HG03432 (cell line): ENCODE measurements at regions not wholly inside any gene's neighbourhood (a gene's known extent, or its start where the extent isn't known, plus 50 kb on each side); places are given as distances from the start of the nearest gene placed in this dataset.
"Not testable (repeated sequence)": the region's sequence is repeated elsewhere in the genome, so short reads cannot be mapped to it uniquely, and the experiment has no call there.

Source experiments
- ATAC-seq: cut with Tn5 transposase; IDR thresholded peaks from one replicate; pipeline ENCODE4 v1.9.1; 2021; ENCODE audit warnings: mild to moderate bottlenecking, moderate library complexity; ENCODE audit not compliant: unreplicated experiment

DNA sequence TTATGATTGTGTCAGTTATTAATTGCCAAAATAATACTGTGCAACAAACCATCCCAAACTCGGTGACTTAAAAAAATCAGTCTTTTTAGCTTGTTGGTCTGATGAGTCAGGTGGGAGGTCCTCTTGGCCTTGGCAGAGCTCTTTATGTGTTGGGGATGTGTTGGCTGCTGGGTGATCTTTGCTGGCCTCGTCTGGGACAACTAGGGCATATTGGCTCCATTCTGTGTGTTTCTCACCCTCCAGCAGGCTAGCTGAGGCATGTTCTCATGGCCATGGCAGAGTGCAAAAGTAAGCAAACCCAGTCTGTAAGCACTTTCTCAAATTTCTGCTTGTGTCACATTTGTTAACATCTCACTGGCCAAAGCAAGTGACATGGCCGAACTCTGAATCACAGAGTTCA, 251.6 kb downstream of the RPLP1 start:
- no peak for ATAC-seq

DNA sequence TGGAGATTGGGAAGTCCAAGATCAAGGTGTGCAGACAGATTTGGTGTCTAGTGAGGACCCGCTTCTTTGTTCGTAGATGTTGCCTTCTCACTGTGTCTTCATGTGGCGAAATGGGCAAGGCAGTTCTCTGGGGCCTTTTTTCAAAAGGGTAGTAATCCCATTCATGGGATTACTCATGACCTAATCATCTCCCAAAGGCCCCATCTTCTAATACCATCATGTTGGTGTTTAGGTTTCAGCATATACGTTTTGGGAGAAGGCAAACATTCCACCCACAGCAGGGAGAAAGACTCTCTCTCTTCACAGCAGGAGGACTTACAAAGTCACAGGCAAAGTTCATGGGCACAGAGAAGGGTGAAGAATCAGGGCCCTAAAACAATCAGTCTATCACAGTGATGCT, 252.1 kb downstream of the RPLP1 start:
- no peak for ATAC-seq

DNA sequence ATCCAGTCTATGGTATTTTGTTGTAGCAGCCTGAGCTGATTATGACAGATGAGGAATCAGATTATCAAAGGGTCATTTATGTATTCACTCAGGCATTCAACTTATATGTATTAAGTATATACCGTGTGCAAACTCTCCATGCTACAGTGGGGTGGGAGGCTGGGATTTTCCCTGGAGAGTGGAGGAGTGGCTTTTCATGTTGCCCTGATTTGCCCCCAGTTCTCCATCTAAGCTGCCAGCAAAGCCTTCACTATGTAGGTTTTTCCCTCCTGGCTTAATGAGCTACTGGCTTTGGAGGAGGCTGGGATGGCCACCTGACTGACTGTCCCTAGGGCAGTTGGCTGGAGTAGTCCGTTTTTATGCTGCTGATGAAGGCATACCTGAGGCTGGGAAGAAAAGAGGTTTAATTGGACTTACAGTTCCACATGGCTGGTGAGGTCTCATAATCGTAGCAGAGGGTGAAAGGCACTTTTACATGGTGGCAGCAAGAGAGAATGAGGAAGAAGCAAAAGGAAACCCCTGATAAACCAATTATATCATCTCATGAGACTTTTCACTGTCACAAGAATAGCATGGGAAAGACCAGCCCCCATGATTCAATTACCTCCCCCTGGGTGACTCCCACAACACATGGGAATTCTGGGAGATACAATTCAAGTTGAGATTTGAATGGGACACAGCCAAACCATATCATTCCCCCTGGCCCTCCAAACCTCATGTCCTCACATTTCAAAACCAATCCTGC, 253.9 kb downstream of the RPLP1 start:
- ATAC-seq, result no peak

DNA sequence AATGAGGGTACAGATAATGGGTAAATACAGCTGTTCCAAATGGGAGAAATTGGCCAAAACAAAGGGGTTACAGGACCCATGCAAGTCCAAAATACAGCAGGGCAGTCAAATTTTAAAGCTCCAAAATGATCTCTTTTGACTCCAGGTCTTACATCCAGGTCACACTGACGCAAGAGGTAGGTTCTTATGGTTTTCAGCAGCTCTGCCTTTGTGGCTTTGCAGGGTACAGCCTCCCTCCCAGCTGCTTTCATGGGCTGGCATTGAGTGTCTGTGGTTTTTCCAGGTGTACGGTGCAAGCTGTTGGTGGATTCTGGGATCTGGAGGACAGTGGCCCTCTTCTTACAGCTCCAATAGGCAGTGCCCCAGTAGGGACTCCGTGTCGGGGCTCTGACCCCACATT, 254.6 kb downstream of the RPLP1 start:
- ATAC-seq, result not testable (repeated sequence)

DNA sequence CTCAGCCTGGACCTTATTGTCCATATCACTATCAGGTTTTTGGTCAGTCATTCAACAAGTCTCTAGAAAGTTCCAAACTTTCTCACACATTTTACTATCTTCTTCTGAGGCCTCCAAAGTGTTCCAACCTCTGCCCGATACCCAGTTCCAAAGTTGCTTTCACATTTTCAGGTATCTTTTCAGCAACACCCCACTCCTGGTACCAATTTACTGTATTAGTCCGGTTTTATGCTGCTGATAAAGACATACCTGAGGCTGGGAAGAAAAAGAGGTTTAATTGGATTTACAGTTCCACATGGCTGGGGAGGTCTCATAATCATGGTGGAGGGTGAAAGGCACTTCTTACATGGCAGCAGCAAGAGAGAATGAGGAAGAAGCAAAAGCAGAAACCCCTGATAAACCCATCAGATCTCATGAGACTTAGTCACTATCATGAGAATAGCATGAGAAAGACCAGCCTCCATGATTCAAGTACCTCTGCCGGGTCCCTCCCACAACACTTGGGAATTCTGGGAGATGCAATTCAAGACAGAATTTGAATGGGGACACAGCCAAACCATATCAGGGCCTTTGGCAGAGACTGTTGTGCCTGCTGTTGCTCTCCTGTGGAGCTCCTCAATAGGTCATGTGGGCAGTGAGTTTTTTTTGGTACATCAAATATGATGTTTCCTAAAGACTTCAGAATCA, 256.0 kb downstream of the RPLP1 start:
- ATAC-seq, result not testable (repeated sequence)

DNA sequence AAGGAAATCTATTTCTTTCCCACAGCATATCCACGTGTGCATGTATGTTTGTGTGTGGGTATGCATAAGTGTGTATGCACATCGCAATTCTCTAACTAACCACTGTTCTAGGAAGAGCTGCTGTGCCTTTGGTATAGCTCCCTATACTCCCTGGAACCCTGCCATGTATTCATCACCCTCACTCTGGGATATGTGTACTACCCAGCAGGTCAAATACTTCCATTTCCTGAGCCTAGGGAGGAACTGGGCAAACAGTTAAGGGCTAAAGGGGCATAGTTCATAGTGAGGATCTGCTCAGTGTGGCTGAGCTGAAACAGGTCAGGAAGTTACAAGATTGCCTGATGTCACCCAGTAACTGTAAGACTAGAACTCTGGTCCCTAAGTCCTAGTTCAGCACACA, 260.4 kb downstream of the RPLP1 start:
- ATAC-seq, result no peak

DNA sequence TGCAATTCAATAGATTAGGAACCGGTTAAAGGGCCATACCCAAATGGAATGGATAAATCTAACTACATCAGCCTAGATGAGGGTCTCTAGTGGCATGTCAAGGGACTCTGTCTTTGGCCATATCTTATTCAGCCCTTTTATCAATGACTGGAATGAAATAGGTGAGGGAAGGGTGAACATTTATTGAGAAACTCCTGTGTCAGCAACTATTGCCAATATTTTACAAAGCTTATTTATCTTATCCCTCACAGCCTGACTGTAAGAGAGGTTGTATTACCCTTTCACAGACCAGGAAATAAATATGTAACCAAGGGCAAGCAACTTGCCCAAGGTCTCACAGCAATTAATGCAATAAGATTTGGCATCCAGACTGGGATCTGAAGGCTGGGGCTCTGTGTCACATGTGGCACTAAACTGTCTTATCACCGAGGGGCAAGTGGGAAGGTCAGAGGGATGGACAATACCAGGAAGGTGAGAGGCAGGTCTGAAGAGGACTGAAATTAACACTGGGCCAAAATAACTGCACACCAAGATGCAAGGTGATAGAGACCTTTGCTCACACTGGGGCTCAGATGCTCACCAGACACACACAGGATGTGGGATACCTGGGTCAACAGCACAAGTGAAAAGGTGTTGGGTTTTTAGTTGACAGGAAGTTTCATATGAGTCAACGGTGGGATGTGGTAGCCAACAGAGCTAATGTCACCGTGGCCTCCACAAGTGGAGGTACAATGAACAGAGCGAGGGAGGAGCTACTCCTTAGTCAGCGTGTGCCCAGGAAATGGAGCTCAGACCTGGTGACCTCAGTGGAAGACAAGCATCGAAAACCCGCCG, 261.3 kb downstream of the RPLP1 start:
- ATAC-seq, result peak; percentile 93

DNA sequence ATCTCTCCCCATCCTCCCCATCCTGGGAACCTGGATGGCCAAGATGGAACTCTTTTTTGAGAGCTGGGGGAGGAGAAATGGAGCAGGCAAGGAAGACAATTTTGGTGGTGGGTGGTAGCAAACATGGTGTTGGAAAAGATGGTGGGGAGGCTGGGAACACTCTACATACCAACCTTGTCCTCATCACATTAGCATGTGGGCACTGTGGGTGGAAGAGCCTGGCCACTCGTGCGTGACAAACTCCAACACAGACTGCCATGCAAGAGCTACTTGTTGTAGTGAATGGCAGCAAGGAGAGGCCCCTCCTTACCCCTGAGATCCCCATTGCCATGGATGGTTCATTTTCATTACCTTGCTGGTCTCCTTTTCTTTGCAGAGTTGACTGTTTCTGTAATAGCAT, 262.6 kb downstream of the RPLP1 start:
- ATAC-seq, result no peak

DNA sequence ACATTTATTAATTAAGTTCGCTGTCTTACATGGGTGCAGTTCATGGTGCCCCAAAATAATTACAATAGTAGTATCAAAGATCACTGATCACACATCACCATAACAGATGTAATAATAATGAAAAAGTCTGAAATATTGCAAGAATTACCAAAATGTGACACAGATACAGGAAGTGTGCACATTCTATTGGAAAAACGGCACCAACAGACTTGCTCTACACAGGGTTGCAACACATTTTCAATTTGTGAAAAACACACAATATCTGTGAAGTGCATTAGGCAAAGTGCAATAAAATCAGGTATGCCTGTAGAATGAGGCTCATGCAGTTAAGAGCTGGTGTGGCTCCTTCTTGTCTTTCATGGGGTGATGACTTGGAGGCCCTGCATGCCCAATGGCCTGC, 265.8 kb downstream of the RPLP1 start:
- ATAC-seq, result no peak

DNA sequence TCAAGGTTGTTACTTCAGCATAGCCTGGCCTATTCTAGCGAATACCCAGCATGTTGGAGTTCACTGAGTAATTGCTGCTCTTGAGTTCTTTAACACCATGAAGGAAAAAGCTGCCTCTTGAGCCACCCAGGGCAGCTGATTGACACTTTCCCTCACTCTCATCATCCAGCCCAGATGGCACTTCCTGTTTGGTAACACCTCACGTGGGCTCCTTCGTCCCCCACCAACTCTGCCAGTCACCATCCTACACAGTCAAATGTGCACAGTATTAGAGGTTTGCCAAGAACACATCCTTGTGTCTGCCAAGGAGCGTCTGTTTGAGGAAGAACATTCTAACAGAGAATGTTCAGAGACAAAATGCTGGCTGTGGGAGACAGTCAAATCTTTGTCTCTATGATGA, 266.3 kb downstream of the RPLP1 start:
- no peak for ATAC-seq

DNA sequence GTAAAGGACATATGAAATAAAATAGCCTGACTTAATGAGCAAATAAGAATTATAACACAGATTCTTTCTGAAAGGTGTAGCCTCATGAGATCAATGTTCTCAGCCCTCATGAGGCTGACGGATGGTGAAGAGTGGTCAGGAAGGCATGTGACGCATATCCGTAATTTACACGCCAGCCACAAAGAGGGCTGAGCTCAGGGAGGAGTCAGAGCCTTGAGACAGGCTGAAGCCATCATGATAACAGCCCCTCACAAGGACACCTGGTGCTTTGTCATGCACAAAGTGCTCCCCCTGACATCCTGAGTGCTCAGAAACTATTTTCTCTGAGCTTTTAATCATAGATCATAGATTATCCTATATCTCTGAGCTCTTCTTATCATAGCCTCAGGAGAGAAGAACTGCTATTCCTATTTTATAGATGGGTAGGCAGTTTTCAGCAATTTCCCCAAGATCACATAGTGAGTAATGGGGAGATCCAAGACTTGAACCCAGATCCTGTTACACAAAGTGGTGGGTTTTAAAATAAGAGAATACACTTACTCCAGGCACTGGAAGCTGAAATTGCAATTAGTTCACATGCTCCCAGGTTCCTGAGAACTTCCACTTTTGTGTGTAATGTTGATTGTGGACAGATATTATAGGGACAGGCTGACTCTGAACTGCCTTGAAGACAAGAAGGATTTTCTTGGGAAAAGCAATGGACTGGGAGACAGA, 267.1 kb downstream of the RPLP1 start:
- ATAC-seq, result no peak

DNA sequence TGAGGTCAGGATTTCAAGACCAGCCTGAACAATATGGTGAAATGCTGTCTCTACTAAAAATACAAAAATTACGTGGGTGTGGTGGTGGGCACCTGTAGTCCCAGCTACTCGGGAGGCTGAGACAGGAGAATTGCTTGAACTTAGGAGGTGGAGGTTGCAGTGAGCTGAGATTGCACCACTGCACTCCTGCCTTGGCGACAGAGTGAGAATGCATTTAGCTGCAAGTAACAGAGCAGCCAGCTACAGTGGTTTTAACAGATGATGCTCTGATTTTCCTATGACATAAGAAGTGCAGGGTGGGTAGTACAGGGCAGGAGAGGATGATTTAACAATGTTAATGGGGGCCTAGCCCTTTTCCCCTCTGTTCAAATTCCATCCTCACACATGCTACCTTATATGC, 267.9 kb downstream of the RPLP1 start:
- ATAC-seq, result no peak

DNA sequence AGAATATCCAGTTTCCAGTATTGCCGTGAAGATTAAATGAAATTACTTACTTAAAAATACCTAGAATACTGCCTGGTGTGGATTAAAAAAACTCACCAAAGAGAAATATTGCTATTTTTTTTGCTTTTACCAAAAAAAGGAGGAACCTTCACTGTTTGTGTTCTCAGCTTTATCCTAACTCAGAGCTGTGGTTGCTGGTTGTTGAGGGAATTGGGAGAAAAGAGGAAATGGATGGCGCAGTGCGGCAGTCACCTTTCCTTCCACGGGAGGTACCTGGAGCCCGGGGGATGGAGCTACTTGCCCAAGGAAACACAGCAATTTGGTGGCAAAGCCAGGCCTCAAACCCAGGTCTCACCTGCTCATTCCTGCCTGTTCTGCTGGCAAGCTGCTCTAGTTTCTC, 270.3 kb downstream of the RPLP1 start:
- ATAC-seq, result no peak

DNA sequence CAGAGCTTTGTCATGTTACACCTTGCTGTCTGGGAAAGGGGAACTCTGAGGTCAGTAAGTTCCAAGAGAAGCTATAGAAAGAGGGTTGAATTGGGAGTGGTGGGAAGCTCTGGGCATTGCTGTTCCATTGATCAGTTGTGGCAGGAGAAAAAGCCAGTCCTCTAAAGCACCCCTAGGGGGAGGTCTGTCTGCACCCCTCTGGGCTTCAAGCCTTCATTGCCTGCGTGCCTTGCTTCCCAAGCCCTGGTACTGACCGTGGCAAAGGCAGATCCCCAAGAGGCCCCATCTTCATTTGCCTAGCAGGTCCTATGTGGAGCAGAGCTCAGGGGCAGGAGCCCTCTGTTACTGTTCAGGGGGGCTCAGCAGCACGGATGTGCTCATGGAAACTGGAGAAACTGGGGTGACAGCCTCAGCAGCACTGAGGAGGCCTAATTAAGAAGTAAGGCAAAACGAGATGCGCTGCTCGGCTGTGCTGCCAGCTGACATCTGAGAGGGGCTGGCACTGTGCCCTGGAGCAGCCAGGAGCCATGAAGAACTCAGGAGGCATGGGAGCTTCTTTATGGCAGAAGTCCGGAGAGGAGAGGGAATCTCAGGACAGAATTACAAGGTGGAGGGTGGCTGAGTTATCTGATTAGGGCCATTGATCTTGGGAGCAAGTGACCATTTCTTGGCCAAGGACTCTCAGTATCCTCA, 270.9 kb downstream of the RPLP1 start:
- ATAC-seq, result no peak

DNA sequence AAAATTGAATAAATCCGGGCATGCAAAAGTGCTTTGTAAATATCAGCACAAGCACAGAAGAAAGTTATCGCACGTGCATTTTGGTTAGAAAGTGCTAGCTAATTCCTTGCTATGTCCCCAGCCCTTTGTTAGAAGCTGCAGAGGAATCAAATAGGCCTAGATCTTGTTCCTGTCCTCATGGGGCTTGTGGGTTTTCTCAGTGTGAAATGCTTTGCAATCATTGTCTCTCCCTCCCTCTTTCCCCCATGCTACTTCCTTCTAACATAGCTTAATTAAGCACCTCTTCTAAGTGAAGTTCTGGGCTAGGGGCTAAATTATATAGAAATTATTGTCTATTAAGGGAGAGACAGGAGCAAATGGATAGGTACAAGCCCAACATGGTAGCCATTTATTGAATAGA, 271.7 kb downstream of the RPLP1 start:
- no peak for ATAC-seq

DNA sequence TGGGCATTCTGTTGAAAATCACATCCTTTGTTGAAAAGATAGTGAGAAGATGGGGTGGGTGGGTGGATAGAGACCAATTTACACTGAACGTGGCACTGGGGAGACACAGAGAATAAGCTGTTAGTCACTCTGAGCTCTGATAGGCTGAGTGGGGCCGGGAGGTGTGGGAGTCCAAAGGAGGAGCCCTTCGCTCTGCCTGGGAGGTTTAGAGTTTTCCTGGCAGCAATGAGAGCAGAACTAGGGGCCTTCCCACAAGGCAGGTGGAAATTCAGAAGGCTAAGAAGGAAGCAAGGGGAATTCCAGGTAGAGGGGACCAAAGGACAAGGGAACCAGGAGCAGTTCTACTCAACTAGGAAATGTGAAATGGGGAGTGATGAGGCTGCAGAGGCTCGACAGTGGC, 272.7 kb downstream of the RPLP1 start:
- no peak for ATAC-seq

DNA sequence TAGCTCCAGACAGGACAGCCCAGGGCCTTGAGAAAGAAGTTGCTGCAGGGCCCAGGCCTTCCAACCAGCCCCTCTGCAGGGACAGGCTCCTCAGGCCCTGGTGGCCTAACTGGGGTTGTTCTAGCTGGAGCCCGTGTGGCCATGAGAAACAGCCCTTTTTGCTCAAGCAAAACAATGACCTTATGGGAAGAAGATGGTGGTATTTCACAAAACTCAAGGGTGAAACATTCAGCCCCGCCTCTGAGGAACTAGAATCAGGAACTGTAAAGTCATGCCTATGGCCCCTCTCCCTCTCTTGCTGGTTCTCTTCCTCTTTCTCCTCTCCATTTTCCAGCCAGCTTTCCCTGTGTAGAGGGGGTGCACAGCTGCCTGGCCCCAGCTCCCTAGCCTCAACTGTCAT, 273.3 kb downstream of the RPLP1 start:
- no peak for ATAC-seq

DNA sequence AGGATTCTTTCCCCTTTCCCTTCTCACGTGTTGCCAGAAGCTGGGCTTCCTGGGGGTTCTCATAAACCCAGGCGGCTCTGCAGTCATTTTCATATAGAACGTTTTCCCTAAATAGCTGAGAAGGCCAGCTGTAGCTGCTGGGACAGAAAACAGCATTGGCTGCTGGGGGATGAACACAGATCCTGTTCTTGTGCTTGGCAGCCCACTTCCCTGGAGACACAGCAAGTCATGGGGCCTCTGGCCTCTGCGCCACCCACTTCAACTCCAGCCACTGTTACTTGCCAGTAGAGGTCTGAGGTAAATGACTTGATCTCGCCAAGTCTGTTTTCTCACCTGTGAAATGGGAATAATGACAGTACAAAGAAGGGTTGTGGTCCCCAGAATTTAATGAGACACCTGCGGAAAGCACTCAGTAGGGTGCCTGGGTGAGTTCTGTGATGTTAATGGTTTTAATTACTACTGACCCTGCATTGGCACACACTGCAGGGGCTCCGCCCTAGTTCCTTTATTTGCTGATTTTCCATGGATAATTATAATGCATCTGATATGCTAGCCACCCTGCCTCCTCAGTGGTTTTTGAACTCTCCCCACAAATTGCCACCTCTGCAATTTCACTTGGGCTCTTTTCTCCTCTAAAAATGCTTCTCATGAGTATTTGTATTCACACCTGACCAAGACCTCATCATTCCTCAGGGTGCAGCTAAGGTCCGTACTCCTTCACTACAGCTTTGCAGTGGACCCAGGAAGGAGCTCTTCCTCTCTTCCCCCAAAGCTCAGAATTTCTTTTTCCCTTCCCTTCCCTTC, 274.7 kb downstream of the RPLP1 start:
- ATAC-seq, result no peak

DNA sequence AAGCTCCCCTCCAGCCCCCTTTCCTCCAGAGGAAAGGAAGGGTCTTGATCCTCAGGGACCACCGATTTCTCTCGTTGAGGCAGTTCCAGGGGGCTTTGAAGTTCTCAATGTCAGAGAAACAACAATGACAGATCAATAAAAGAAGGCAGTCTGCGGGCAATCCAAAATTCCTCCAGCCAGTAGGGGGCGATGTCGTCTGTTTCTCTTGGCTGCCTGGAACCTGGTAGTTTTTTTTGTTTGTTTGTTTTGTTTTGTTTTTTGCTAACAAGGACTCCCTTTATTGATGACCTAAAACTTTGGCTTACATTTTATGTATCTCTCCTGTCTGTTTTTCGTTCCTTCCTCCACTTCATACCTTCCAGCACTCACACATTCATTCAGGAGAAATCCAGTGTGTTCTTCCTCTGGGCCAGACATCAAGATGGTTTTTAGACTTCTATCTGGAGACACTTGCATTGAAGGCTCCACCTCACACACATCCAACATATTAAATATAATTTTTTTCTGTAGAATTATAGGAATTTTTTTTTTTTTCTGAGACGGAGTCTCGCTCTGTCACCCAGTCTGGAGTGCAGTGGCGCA, 276.6 kb downstream of the RPLP1 start:
- ATAC-seq, result no peak
